ENCODE measurements at regions not wholly inside any gene's neighbourhood (a gene's known extent, or its start where the extent isn't known, plus 50 kb on each side); places are given as distances from the start of the nearest gene placed in this dataset.

DNA sequence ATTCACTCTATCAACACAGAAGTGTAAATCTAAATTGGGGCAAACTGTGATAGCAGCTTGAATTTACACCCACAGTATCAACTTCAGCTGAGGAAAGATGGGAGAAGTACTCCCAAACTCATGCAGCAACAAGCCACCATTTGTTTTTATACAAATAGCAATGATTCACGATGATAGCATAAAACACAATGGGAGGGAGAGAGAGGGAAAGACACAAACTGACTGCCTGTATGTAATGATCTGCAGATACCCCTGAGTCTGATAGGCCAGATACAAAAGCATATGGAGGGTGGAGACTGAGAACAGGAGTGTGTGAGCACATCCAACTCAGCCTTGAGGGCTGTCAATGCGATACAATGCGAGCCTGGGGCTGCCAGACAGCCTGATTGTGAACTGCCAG, 79.2 kb downstream of the CNTN3 start:
- Histone ChIP-seq H3K27ac (no peak overlapping the region), H3K9me3 (no peaks in the 10 kb centered on the region), H3K36me3 (no peaks in the 10 kb centered on the region), H3K4me3 (no peak overlapping the region), H3K27me3 (no peaks in the 10 kb centered on the region), H3K4me1 (peaks cover 0 to 50% (median 8%) of the 10 kb centered on the region in 4 donors)
- TF ChIP-seq, protein P1, sequence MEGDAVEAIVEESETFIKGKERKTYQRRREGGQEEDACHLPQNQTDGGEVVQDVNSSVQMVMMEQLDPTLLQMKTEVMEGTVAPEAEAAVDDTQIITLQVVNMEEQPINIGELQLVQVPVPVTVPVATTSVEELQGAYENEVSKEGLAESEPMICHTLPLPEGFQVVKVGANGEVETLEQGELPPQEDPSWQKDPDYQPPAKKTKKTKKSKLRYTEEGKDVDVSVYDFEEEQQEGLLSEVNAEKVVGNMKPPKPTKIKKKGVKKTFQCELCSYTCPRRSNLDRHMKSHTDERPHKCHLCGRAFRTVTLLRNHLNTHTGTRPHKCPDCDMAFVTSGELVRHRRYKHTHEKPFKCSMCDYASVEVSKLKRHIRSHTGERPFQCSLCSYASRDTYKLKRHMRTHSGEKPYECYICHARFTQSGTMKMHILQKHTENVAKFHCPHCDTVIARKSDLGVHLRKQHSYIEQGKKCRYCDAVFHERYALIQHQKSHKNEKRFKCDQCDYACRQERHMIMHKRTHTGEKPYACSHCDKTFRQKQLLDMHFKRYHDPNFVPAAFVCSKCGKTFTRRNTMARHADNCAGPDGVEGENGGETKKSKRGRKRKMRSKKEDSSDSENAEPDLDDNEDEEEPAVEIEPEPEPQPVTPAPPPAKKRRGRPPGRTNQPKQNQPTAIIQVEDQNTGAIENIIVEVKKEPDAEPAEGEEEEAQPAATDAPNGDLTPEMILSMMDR (IDR thresholded peaks at IDR 0.05): no peak
- intact Hi-C loops (cut with DNase I; ENCODE audit: low total_unique reads): no loop called here
- DNase-seq: no peak

DNA sequence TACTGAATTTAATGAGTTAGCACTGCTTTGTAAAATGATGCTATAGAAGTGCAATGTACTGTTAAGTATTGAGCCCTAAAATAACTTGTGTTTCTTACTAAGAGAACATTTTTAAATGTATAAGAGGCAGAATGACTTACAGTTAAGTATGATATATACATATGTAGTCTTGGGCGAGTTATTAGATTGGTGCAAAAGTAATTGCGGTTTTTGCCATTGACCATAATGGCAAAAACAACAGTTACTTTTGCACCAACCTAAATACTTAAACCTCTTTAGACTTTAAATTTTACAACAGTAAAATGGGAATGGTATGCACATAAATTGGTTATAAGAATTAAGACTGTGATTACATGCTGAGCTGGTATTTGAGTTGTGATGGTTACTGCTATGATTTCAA, 79.8 kb downstream of the CNTN3 start:
- H3K36me3 ChIP-seq: no peaks in the 10 kb centered on the region
- DNase-seq: no peak
- intact Hi-C loops (cut with DNase I; ENCODE audit: low total_unique reads): no loop called here
- no peak overlapping the region for H3K4me3 ChIP-seq
- H3K27ac ChIP-seq: no peak overlapping the region
- TF ChIP-seq, protein P1 (IDR thresholded peaks at IDR 0.05): no peak
- H3K4me1 ChIP-seq: peaks cover 0 to 43% (median 8%) of the 10 kb centered on the region in 4 donors
- no peaks in the 10 kb centered on the region for H3K27me3 ChIP-seq
- H3K9me3 ChIP-seq: no peaks in the 10 kb centered on the region

DNA sequence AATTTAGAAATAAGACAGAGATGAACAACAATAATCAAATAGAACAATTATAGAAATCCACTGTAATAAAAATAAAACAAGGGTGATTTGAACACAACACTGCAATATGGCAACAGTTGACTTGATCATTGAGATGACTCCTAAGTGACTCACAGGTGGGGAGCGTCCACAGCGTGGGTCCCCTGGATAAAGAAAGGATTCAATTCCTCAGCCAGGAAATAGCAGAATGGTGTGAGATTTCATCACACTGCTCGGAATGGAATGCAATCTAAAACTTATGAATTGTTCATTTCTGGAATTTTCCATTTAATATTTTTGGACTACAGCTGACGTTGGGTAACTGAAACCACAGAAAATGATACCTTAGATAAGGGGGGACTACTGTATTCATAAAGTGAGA, 82.0 kb downstream of the CNTN3 start:
- H3K36me3 ChIP-seq: no peaks in the 10 kb centered on the region
- peaks cover 0 to 38% (median 5%) of the 10 kb centered on the region in 4 donors for H3K4me1 ChIP-seq
- TF ChIP-seq, protein P1 (IDR thresholded peaks at IDR 0.05): no peak
- no peak overlapping the region for H3K4me3 ChIP-seq
- H3K27ac ChIP-seq: no peak overlapping the region
- DNase-seq: peak in 1 of 2 donors; percentile 35
- no peaks in the 10 kb centered on the region for H3K9me3 ChIP-seq
- no peaks in the 10 kb centered on the region for H3K27me3 ChIP-seq
- intact Hi-C loops (cut with DNase I; ENCODE audit: low total_unique reads): no loop called here

DNA sequence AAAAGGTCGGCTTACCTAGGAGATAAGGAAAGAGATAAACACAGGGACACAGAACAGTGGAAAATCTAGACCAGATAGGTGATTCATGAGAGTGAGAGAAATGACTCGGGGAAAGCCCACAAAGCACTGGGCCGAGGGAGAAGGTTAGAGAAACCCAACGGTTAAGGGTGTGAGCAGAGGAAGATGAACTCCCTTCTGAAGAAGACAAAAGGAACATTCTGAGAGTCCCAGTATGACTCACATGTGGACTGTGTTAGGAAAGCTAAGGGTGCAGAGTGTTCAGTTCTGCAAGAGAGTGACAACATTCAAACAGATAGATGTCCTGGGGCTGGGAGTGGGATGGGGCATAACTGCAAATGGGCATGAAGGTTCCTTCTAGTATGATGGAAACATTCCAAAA, 83.0 kb downstream of the CNTN3 start:
- Histone ChIP-seq H3K4me3 (no peak overlapping the region), H3K36me3 (no peaks in the 10 kb centered on the region), H3K27ac (no peak overlapping the region), H3K4me1 (peaks cover 0 to 30% (median 3%) of the 10 kb centered on the region in 4 donors), H3K9me3 (no peaks in the 10 kb centered on the region), H3K27me3 (no peaks in the 10 kb centered on the region)
- TF ChIP-seq, protein P1 (IDR thresholded peaks at IDR 0.05): no peak
- intact Hi-C loops (cut with DNase I; ENCODE audit: low total_unique reads): no loop called here
- no peak for DNase-seq

DNA sequence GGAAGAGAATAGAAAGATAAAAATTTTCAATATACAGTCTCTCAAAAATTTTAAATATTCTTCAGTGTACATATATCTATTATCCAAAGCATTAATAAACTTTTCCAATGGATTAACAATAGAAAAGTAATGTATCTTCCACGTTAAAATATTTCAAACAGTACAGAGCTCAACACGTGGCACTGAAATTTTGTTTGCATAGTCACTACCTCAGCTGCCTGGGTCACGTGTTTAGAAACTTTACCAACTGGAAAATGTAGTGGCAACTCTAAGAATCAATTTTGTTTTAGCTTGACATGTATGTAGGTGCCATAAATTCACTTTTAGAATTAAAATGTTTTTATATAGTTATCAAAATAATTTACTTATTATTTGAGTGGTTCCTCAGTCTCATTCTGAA, 85.3 kb downstream of the CNTN3 start:
- Histone ChIP-seq H3K4me1 (peaks cover 0 to 28% (median 3%) of the 10 kb centered on the region in 4 donors), H3K4me3 (no peak overlapping the region), H3K27ac (no peak overlapping the region), H3K36me3 (no peaks in the 10 kb centered on the region), H3K27me3 (no peaks in the 10 kb centered on the region), H3K9me3 (no peaks in the 10 kb centered on the region)
- no peak for DNase-seq
- intact Hi-C loops (cut with DNase I; ENCODE audit: low total_unique reads): no loop called here
- TF ChIP-seq, protein P1 (IDR thresholded peaks at IDR 0.05): no peak

DNA sequence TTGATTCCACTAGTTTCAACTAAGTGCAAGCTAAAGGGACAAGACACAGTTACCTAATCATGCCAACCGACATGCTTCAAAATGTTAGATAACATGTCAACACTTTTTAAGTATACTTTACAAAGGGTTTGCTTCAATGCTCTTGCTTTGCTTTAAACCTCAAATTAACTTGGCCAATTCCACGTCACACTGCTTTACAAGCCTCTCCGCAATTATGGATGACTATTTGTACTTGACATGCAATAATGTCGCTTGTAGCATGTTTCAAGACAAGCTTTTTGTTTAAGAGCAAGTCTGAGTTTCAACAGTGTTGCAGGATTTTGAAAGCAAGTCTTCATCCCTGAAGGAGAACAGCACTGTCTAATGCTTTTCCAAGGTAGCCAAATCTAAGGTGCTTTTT, 86.9 kb downstream of the CNTN3 start:
- Histone ChIP-seq H3K27me3 (no peaks in the 10 kb centered on the region), H3K36me3 (no peaks in the 10 kb centered on the region), H3K9me3 (no peaks in the 10 kb centered on the region), H3K4me3 (no peak overlapping the region), H3K4me1 (peaks cover 0 to 22% (median under 1%) of the 10 kb centered on the region in 4 donors), H3K27ac (no peak overlapping the region)
- TF ChIP-seq, protein P1 (IDR thresholded peaks at IDR 0.05): no peak
- intact Hi-C loops (cut with DNase I; ENCODE audit: low total_unique reads): no loop called here
- DNase-seq: no peak

All from tibial artery (tissue), 4 donors.